ENCODE measurements at regions not wholly inside any gene's neighbourhood (a gene's known extent, or its start where the extent isn't known, plus 50 kb on each side); places are given as distances from the start of the nearest gene placed in this dataset.

DNA sequence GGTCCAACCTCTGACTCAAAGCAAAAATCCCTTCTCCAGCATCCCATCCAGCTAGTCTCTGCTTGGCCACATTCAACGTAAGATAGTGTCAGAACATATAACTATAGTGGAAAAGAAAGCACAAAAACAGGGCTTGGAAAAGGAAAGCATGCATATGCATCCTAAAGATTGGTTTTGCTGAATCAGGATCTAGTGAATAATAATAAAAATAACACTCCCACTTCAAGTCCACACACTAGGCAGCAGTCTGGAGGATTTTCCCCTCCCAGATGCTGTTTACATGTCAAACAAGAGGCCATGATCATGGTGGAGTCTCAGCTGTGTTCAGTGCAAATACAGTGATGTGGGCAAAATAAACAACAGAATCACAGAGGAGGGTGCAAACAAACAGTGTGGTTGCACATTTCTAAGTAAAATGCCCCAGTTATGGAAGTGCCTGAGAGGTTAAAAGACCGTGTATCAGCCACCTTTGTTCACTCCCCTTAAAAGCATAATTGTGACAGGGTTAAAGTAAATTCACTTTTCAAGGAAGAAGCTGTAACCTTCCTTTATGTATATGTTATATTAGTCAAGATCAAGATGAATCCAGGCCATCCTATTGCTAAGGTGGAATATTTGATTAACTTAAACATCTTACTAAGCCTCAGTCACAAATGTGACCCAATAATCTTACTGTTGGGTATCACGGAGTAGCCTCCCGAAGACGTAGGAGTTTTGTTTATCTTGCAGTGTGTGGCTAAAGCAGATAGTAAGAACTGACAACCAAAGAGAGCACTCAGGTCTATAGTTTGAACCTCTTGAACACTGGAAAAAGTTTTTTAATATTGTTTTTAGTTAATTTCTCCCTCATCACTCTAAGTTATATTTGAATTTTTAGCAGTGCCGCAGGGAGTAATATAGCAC lies 424.5 kb downstream of the SOX2 start:
- H3K4me3 ChIP-seq (ENCODE audit: low read depth, low read length) = no peak overlapping the region
- TF ChIP-seq CTCF (IDR thresholded peaks at IDR 0.05; ENCODE audit: insufficient read depth, low read length) = no peak
- no peak for DNase-seq (ENCODE audit: low read depth)

DNA sequence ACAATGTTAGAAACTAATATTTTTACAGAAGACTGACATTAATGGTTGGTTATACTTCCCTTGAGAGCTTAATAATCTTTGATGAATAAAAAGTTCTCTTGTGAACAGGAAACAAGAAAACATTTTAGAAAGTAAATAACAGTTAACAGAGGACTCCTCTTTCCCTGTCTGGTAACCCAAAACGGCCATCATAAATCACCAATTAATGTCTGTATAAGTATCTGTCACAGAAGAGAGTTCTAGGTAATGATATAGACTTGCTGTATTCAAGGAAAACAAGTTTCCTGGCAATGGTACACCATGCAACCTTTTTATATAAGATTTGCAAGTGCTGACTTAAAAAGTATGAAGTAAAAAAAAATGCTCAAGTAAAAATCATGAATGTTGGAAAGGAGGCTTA lies 426.7 kb downstream of the SOX2 start:
- no peak for DNase-seq (ENCODE audit: low read depth)
- no peak overlapping the region for H3K4me3 ChIP-seq (ENCODE audit: low read depth, low read length)
- TF ChIP-seq CTCF (IDR thresholded peaks at IDR 0.05; ENCODE audit: insufficient read depth, low read length) = no peak

- no peak overlapping the region for H3K4me3 ChIP-seq (ENCODE audit: low read depth, low read length)
- no peak for DNase-seq (ENCODE audit: low read depth)
- no peak for TF ChIP-seq CTCF (IDR thresholded peaks at IDR 0.05; ENCODE audit: insufficient read depth, low read length)
These were observed 428.1 kb downstream of the SOX2 start for GRCh38 chr3:182139627-182140357.

- no peak for DNase-seq (ENCODE audit: low read depth)
- no peak overlapping the region for H3K4me3 ChIP-seq (ENCODE audit: low read depth, low read length)
- no peak for TF ChIP-seq CTCF (IDR thresholded peaks at IDR 0.05; ENCODE audit: insufficient read depth, low read length)
These were observed 431.2 kb downstream of the SOX2 start for GRCh38 chr3:182142928-182143327.

GRCh38 chr3:182143903-182144302 lies 432.2 kb downstream of the SOX2 start:
- DNase-seq (ENCODE audit: low read depth) = no peak
- H3K4me3 ChIP-seq (ENCODE audit: low read depth, low read length) = no peak overlapping the region
- TF ChIP-seq CTCF (IDR thresholded peaks at IDR 0.05; ENCODE audit: insufficient read depth, low read length) = no peak

- no peak for TF ChIP-seq CTCF (IDR thresholded peaks at IDR 0.05; ENCODE audit: insufficient read depth, low read length)
- no peak for DNase-seq (ENCODE audit: low read depth)
These were observed 436.6 kb downstream of the SOX2 start for GRCh38 chr3:182148360-182148759.

More at GRCh38 chr3:182148360-182148759, 436.6 kb downstream of the SOX2 start:
- H3K4me3 ChIP-seq (ENCODE audit: low read depth, low read length) = no peak overlapping the region

Data from fibroblast of the aortic adventitia (primary cell).